Colon (tissue), 2 donors: ENCODE measurements at regions not wholly inside any gene's neighbourhood (a gene's known extent, or its start where the extent isn't known, plus 50 kb on each side); places are given as distances from the start of the nearest gene placed in this dataset.

Experiments used
- FAIRE-seq: peaks from 2 replicates; lab custom pipeline; 2012; peaks lifted over from hg19 to GRCh38; lab: Jason Lieb, UNC
- donor health status: control.
- donor health status: control.

DNA sequence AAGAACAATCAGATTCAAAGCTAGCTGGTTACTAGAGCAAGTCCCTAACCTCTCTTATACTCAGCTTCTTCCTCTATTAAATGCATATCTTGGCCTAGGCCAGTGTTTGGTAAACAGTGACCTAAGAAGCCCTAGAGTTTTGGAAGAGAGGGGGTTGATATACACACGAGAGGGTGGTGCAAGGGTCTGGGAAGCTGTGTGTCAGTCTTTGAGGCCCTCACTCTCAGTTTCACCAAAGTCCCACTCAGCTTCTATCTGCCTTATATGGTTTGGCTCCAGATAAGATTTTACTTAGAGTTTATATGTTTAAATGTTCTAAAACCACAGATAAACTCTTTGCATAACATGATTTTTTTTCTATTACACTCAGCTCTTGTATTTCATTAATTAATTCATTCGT lies 526.1 kb upstream of the BTBD3 start:
- no peak for FAIRE-seq

DNA sequence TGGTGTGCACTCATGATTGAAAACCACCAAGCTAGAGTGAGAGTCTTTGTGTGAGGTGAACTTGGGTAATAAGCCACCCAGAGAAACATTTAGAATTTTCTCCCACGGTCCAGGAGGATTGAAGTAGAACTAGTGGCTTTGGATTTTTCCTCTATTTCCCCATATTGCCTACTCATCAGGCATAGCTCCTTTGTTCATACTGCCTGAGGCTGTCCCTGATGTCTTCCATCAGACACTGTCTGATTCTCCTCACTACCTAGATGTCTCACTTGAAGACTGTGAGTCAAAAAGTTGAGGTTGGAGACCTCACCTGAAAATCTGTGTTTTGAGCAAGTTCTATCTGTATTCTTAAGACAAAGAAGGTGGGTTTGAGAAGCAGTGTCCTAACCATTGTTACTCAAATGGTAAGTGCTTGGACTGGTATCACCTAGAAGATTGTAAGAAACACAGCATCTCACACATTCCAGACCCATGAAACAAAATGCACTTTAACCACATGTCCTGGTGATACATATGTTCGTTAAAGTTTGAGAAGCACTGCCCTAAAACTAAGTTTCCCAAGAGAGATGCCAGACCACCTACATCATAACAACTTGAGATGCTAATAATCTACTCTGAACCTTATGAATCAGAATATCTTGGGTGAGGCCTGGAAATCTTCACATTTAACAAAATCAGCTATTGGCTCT lies 523.4 kb upstream of the BTBD3 start:
- no peak for FAIRE-seq

DNA sequence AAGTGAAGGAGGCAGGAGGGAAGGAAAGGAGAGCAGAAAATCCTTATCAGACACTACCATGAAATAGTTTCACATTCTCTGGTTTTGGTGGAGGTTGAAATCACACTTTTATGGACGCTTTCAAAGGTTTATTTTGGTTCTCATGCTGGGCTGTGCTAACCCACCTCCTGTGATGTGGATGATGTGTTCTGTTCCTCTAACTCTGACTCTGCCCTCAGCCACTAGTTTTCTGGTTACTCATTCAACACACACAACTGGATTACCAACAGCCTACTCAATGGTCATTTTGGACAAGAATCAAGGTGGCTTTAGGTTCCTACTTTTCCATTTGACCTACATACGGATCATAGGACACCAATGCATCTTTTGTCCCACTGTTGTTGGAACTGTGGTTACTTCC lies 522.1 kb upstream of the BTBD3 start:
- FAIRE-seq: no peak

DNA sequence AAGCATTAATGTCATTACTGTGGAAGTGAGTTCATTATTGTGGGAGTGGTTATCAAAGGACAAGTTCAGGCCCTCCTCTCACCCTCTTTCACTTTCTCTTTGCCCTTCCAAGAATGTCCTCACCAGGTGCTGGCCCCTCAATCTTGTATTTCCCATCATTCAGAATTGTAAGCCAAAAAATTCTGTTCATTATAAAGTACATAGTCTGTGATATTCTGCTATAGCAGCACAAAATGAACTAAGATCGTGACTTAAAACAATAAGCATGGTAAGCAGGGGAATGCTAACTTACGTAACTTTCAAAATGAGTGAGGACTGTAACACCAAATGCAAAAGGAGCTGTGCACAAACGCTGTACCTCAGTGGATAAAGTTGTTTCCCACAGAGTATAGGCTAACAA lies 515.7 kb upstream of the BTBD3 start:
- FAIRE-seq: no peak

DNA sequence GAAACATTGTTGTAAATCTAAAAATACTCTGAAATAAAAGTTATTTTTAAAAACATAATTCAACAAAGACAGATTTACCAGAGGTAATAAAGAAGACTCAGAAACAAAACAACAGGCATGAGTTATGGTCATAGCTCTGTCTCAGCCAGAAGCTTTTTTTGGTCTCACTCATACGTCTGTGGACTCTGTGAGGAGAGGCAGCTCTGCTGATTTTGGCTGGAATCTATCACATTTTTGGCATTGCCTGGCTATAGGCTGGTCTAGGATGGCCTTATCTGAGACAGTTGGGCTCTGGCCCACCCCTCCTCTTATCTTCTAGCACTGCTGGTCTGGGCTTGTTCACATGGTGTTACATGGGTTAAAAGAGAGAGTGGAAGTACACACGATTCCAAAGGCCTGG lies 514.0 kb upstream of the BTBD3 start:
- no peak for FAIRE-seq

DNA sequence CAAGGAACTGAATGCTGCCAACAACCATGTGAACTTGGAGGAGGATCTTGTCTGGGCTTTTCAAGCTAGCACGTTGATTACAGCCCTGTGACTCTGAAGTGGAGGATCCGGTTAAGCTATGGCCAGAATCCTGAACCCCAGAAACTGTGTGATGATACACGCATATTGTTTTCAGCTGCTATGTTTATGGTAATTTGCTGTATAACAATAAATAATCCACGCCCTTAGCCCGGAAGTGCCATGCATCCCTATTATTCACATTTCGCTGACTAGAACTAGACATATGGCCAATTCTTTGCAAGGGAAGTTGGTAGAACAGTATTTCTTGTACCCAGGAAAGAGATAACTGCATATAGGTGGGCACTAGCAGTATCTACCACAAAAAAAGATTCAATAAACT lies 510.8 kb upstream of the BTBD3 start:
- no peak for FAIRE-seq

DNA sequence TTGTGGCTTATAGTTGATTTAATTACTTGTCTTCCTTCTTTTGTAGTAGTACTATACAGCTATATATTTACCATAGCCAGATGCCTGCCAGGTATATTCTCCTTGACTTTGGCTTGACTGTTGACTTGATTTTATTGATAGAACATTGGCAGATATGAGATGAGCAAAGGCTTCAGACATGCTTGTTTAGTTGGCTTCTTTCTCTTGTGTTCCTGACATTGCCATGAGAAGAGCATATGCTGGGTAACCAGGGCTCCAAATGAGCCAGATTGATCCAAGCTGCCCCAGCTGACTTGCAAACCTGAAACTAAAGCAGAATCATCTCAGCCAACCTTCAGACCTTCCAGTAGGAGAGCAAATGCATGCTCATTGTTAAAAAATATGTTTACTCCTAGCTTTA lies 508.1 kb upstream of the BTBD3 start:
- FAIRE-seq: no peak

DNA sequence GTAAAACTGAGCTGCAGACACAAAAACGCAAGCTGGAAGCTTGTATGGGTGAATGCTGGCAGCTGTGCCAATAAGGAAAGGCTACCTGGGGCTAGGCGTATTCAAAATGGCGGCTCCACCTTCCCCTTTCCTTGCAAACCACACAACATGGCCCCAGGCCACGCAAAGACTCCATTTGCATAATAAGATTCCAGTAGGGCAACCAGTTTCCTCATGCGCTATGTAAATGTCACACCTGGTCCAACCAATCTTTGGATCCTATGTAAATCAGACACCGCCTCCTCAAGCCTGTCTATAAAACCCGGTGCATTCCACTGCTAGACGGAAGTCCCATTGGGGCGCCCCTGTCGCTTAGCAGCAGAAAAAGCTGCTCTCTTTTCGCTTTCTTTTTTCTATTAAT lies 505.9 kb upstream of the BTBD3 start:
- no peak for FAIRE-seq

DNA sequence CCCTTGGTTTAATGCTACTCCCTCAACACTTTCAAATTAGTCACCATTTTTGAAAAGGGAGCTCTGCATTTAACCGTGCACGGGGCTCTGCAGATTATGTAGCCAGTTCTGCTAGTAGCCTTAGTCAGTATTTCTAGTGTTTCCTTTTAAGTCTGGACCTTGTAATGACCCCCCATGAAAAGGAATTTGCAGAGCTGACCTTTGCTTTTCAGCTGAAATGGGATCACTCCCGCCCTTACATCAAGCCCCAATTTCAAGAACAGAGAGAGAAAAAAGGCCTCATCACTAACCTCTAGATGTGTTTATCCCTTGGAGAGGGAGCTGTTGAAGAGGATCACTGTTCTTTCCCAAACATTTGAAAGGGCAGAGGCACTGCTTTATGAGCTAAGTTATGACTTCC lies 490.7 kb upstream of the BTBD3 start:
- FAIRE-seq: no peak

DNA sequence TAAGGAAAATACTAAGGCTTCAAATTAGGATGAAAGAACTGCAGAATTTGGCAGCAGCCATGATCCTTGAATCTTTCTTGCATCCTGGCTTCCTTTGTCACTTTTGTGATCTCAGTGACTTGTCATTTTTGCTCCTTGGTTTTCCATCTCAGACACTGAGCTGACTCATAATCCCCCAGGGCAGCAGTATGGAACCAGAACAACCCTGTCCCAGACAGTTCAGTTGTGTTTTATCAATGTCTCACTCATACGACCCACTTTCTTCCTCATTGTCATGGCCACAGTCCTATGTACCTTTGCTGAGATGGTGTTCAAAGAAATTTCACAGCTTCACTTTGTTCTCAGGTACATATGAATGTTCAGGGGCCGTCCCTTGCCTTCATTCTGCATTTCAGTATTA lies 488.5 kb upstream of the BTBD3 start:
- no peak for FAIRE-seq

DNA sequence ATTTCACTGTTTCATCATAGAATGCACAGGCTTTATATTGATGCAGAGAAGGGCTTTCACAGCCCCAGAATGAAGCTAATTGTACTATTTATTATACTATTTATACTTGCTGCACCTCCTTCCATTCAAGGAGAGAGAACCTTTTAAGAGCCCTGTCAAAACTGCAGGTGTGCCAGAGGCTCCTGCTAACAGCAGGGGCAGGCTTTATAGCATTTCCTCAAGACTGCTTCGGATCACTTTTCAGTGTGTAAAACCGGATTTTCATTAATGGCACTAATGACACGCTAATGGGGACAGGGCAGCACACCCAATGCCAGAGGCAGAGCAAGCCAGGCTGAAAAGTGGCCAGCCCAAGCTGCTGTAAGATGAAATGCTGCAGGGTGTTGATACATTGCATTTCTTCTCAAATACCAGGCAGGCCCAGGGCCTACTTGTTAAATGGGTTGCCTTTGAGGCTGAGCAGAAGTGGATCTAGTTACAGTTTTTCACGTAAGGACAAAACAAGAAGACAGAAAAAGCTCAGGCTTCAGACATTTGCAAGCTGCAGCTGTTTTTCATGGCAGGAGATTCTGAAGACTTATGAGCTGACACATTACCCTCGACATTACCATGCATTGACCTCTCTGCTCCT lies 487.7 kb upstream of the BTBD3 start:
- no peak for FAIRE-seq

DNA sequence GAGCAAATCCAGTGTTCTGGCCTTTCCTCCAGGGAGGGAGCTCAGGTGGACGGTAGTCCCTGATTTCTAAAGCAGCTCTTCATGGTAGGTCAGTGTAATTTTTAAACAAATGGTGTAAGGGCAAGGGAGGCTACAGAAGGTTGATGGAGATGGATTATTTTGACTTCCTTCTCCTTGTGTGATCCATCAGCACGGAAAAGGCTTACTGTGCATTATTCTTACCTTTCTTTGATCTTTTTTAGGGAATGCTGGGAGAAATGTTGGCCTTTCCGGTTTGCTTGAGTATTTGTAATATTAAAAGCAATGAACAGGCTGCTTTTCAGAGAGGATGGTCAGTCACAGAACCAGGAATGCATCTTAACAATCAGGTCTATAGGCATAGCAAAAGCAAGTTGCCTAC lies 487.0 kb upstream of the BTBD3 start:
- no peak for FAIRE-seq

DNA sequence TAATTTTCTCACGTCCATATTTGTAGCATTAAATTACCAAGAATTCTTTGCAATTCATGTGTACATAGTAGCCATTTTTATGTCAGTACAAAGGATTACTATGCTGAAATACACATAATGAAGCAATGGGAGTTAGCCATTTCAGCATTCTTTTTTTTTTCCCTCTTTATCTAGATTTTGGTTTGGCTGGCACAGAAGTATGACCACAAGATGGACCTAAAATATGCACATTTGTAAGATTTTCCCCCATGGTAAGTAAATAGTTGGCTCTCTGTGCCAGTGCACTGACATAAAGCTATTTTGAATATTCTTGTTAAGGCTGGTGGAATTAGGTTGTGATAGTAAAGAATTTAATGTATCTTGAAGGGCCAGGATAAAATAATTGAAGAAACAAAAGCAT lies 486.1 kb upstream of the BTBD3 start:
- no peak for FAIRE-seq

DNA sequence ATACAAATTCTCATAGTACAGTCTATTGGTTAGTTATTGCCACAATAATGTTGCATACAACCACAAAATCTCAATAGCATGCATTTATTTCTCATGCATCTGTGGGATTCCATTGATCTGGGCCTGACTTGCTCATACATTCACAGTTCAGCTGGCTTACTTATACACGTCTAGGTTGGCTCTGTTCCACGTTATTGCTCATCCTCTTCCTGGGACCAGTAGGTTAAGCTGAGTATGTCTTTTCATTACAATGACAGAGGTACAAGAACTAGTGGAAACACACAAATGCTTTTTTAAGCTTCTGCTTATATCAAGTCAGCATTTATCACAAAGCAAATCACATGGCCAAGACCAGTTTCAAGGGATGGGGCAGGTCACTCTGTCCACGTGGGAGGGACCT lies 485.3 kb upstream of the BTBD3 start:
- no peak for FAIRE-seq

DNA sequence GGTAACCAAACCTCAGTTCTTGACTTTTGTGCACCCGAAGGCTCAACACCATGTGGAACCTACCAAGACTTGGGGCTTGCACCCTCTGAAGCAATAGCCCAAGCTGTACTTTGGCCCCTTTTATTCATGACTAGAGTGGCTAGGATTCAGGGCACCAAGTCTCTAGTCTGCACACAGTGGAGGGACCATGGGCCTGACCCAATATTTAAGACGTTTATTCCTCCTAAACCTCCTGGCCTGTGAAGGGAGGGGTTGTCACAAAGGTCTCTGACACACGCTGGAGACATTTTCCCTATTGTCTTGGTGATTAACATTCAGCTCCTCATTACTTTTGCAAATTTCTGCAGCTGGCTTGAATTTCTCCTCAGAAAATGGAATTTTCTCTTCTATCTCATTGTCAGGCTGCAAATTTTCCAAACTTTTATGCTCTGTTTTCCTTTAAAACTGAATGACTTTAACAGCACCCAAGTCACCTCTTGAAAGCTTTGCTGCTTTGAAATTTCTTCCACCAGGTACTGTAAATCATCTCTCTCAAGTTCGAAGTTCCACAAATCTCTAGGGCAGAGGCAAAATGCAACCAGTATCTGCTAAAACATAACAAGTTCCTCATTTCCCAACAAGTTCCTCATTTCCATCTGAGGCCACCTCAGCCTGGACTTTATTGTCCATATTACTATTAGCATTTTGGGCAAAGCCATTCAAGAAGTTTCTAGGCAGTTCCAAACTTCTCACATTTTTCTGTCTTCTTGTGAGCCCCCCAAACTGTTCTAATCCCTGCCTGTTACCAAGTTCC lies 481.4 kb upstream of the BTBD3 start:
- FAIRE-seq: no peak

DNA sequence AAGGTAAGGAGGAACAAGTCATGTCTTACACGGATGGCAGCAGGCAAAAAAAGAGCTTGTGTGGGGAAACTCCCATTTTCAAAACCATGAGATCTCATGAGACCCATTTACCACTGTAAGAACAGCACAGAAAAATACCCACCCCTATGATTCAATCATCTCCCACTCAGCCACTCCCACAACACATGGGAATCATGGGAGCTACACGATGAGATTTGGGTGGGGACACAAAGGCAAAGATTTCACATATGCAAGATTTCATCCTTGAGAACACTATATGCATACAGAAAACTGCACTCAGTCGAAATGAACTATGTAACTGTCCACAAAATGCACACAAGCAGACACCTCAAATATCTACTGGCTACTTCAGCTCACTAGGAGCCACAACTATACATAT lies 480.6 kb upstream of the BTBD3 start:
- no peak for FAIRE-seq

DNA sequence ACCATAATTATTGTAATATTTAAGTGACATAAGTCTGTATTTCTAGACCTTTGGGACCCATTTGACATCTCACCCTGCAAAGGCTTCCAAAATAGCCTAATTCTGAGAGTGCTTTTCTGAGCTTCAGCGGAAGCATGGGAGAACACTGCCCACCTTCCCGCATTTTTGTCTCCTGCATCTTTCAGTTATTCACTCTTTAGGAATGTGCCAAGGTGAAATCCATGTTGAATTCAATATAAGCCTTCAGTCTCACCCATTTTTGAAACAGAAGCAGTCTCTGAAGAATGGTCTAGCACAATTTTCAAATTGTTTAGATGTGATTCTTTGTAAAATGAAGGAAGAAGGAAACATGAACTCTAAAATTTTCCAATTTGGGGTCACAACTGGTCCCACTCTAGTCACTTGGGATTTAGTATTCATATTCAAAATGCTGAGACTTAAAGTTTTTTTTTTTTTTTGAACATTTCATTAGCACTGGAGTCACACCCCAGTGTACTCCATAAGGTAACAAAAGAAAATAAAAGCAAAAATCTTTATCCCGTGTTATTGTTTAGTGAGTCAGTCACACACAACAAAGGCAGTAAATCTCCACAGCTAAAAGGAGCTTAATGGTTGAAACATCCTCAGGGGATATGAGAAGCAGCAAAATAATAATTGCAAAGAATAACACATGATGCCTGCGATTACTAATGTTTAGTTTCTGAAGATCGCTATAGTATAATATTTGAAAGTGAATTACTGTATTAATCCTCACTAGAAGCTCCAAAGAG lies 479.9 kb upstream of the BTBD3 start:
- no peak for FAIRE-seq

DNA sequence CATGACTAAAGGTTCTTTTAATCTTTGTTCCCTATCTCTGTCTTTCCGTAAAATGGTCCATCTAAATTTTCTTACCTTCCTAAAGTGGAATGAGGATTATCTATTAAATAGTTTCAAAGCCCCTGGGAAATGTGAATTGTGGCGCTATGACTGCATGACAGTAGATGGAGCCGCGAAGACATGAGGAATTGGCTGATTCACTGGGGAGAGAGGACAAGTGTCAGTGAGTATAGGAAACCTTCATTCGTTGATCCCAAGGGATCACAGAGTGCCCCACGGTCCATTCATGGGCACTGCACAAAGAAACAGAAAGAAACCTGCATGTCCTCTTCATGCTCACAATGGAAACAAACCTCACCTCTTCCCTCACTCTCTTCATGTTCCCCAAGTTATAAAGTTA lies 479.3 kb upstream of the BTBD3 start:
- no peak for FAIRE-seq

DNA sequence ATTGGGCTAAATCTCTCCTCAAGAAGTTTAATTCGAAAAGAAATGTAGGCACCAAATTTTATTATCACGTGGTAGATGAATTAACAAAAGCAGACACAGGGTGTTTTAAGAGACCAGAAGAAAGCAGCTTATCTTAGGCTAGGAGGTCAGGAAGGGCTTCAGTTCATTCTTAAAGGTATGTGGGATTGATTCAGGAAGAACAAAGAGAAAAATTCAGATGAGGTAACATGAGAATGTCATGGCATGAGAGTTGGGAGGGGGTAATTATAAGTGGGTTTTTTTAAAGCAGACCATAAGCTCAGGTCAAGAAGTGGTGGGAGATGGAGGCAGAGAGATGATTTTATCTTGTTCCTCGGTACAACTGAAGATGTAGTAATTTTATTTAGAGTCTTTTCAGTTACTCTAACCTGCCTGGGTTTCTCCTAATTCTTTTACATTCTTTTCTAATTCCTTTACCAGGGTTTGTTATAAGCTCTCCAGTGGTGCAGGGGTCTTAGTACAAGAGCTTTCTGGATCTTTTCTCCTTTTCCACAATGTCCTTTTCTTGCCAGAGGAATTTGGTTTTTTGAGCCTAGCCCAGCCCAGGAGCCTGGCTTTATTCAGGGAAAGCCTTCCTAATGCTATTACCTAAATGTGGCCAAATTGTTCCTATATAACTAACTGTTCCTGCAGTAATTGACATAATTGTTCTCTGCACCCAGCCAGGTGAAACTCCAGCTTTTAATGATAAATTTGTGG lies 474.1 kb upstream of the BTBD3 start:
- FAIRE-seq: no peak

DNA sequence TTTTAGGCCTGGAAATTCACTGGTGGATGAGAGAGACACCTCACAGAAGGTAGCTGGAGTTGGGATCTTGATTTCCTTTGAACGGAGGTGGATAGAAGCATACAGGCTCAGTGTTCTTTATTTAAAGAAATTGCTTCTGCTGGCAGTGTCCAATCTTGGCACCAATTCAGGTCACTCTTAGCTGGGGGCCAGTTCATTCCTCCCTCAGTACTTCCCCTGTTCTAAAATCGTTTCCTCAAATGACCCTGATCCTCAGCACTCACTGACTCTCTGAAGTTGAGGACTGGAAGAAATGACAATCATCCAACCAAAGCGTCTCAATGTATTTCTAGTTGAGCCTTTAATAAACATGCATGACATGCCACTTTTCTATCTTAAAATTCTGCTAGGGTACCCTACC lies 472.5 kb upstream of the BTBD3 start:
- no peak for FAIRE-seq

DNA sequence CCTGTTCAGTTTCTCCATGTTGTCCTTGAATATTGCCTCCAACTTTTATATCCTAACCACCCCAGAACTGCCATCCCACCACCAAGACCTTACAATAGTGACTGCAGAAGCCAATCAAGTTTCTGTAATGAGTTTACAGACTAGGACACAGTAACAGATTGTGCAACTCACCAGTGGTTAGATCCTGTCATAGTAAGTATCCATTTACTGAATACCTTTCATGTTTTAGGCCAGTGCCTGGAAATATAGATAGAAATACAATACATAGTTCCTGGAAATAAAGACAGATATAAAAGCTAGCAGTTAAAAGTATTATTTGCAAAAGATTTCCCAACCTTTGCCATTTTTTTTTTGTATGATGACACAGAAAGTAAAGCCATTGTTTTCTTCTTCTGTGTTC lies 471.8 kb upstream of the BTBD3 start:
- FAIRE-seq: no peak
